Hepatocyte (in vitro differentiated cells): ENCODE measurements at regions not wholly inside any gene's neighbourhood (a gene's known extent, or its start where the extent isn't known, plus 50 kb on each side); places are given as distances from the start of the nearest gene placed in this dataset.

ENCODE experiments used
- DNase-seq: peaks from one replicate; pipeline ENCODE4 v3.0.0-alpha.2; 2016; ENCODE audit warnings: low spot score
- H2AFZ ChIP-seq: fragments of 200-600 bp; sonication (generic); 2 replicates; pipeline ENCODE4 v1.6.0; 2016; ENCODE audit warnings: antibody characterized with exemption, mild to moderate bottlenecking
- H3K27ac ChIP-seq: fragments of 200-600 bp; sonication (generic); 2 replicates; pipeline ENCODE4 v1.5.1; 2016; ENCODE audit warnings: mild to moderate bottlenecking
- H3K27me3 ChIP-seq: fragments of 200-600 bp; sonication (generic); 2 replicates; pipeline ENCODE4 v1.6.1; 2016
- H3K36me3 ChIP-seq: fragments of 200-600 bp; sonication (generic); replicated peaks from 2 replicates; pipeline ENCODE4 v1.5.1; 2016; ENCODE audit warnings: low read depth; ENCODE audit not compliant: insufficient read depth
- H3K4me1 ChIP-seq: fragments of 200-600 bp; sonication (generic); 2 replicates; pipeline ENCODE4 v1.5.1; 2016; ENCODE audit warnings: mild to moderate bottlenecking, moderate library complexity; ENCODE audit not compliant: insufficient read depth
- H3K4me2 ChIP-seq: fragments of 200-600 bp; sonication (generic); 2 replicates; pipeline ENCODE4 v1.6.0; 2016
- H3K4me3 ChIP-seq: fragments of 200-600 bp; sonication (generic); 2 replicates; pipeline ENCODE4 v1.5.1; 2016; ENCODE audit warnings: mild to moderate bottlenecking
- H3K79me2 ChIP-seq: fragments of 200-600 bp; sonication (generic); 2 replicates; pipeline ENCODE4 v1.6.0; 2017; ENCODE audit warnings: mild to moderate bottlenecking
- H3K9me2 ChIP-seq: fragments of 200-600 bp; sonication (generic); replicated peaks from 2 replicates; pipeline ENCODE4 v1.6.0; 2017; ENCODE audit warnings: mild to moderate bottlenecking; ENCODE audit not compliant: insufficient read depth
- H3K9me3 ChIP-seq: fragments of 200-600 bp; sonication (generic); 2 replicates; pipeline ENCODE4 v1.5.1; 2016; ENCODE audit warnings: low read depth, mild to moderate bottlenecking
- H4K20me1 ChIP-seq: fragments of 200-600 bp; sonication (generic); 2 replicates; pipeline ENCODE4 v1.6.0; 2016; ENCODE audit warnings: mild to moderate bottlenecking; ENCODE audit not compliant: insufficient read depth, poor library complexity, severe bottlenecking
- EZH2 ChIP-seq: fragments of 200-600 bp; sonication (generic); IDR thresholded peaks from 2 replicates; pipeline ENCODE4 v1.6.1; 2016; ENCODE audit warnings: antibody characterized with exemption, mild to moderate bottlenecking, borderline replicate concordance
- EZH2phosphoT487 ChIP-seq: fragments of 200-600 bp; sonication (generic); IDR thresholded peaks from one replicate; pipeline ENCODE4 v1.6.1; 2018; ENCODE audit warnings: antibody characterized with exemption, mild to moderate bottlenecking, low read depth, moderate library complexity; ENCODE audit not compliant: unreplicated experiment, severe bottlenecking
- WGBS: methylation state at CpG from one replicate; pipeline ENCODE4 v1.1.6; 2016; ENCODE audit warnings: low lambda C conversion rate; ENCODE audit errors: missing lambda C conversion rate; 5-methylcytosine and 5-hydroxymethylcytosine counted together
- TF ChIP-seq, protein P1 (sequence below): fragments of 200-600 bp; sonication (generic); IDR thresholded peaks from 2 replicates; pipeline ENCODE4 v1.5.1; 2016; ENCODE audit warnings: antibody characterized with exemption, mild to moderate bottlenecking; ENCODE audit not compliant: poor library complexity

GRCh38 chr20:52037370-52037769 lies 154.2 kb downstream of the ZFP64 start:
- TF ChIP-seq, protein P1, sequence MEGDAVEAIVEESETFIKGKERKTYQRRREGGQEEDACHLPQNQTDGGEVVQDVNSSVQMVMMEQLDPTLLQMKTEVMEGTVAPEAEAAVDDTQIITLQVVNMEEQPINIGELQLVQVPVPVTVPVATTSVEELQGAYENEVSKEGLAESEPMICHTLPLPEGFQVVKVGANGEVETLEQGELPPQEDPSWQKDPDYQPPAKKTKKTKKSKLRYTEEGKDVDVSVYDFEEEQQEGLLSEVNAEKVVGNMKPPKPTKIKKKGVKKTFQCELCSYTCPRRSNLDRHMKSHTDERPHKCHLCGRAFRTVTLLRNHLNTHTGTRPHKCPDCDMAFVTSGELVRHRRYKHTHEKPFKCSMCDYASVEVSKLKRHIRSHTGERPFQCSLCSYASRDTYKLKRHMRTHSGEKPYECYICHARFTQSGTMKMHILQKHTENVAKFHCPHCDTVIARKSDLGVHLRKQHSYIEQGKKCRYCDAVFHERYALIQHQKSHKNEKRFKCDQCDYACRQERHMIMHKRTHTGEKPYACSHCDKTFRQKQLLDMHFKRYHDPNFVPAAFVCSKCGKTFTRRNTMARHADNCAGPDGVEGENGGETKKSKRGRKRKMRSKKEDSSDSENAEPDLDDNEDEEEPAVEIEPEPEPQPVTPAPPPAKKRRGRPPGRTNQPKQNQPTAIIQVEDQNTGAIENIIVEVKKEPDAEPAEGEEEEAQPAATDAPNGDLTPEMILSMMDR, result no peak
- TF ChIP-seq EZH2phosphoT487 (no peak), EZH2 (no peak)
- H3K9me3 ChIP-seq, result no peaks in the 10 kb centered on the region
- WGBS, result 82% methylated on average over 5 of the region's 5 CpGs

GRCh38 chr20:52035977-52036376 lies 155.6 kb downstream of the ZFP64 start:
- H3K9me3 ChIP-seq, result no peaks in the 10 kb centered on the region
- no peak overlapping the region for H3K4me3 ChIP-seq
- no peaks in the 10 kb centered on the region for H3K79me2 ChIP-seq
- no peak overlapping the region for H2AFZ ChIP-seq
- no peaks in the 10 kb centered on the region for H3K36me3 ChIP-seq
- H3K4me2 ChIP-seq, result no peak overlapping the region
- no peak overlapping the region for H3K27ac ChIP-seq
- peaks cover 26% of the 10 kb centered on the region for H3K4me1 ChIP-seq
- no peak for DNase-seq
- H3K27me3 ChIP-seq, result no peaks in the 10 kb centered on the region
- H3K9me2 ChIP-seq, result no peaks in the 10 kb centered on the region
- 100% methylated on average over 1 of the region's 1 CpG for WGBS
- TF ChIP-seq EZH2phosphoT487, result no peak
- no peak for TF ChIP-seq EZH2
- TF ChIP-seq, protein P1, result no peak
- no peaks in the 10 kb centered on the region for H4K20me1 ChIP-seq

More at GRCh38 chr20:52037370-52037769, 154.2 kb downstream of the ZFP64 start:
- no peak overlapping the region for H3K4me3 ChIP-seq
- H3K36me3 ChIP-seq, result no peaks in the 10 kb centered on the region
- no peak overlapping the region for H2AFZ ChIP-seq
- no peaks in the 10 kb centered on the region for H3K79me2 ChIP-seq
- H3K4me1 ChIP-seq, result peaks cover 15% of the 10 kb centered on the region
- H3K27me3 ChIP-seq, result no peaks in the 10 kb centered on the region
- DNase-seq, result no peak
- no peak overlapping the region for H3K27ac ChIP-seq
- H4K20me1 ChIP-seq, result no peaks in the 10 kb centered on the region
- H3K9me2 ChIP-seq, result no peaks in the 10 kb centered on the region
- no peak overlapping the region for H3K4me2 ChIP-seq

DNA sequence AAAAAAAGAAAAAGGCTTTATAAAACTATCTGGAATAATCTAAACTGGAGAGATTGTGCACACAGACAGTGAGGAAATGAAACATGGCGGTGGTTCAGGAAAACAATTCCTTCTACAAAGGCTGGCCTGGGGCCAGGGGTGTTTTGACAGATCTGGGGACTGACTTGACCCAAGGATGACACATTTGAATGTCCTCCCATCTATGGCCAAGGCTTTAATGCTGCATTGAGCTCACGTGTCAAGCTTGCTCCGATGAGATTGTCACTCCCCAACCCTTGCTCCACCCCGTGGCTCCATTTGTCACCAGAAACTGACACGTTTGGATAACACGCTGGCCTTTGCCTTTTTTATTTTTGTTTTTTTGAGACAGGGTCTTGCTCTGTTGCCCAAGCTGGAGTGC lies 156.1 kb downstream of the ZFP64 start:
- H3K36me3 ChIP-seq, result no peaks in the 10 kb centered on the region
- H3K4me1 ChIP-seq, result peaks cover 31% of the 10 kb centered on the region
- no peaks in the 10 kb centered on the region for H3K79me2 ChIP-seq
- no peak overlapping the region for H2AFZ ChIP-seq
- no peak overlapping the region for H3K4me3 ChIP-seq
- no peak for DNase-seq
- no peaks in the 10 kb centered on the region for H3K27me3 ChIP-seq
- TF ChIP-seq, protein P1, result no peak
- TF ChIP-seq EZH2 (no peak), EZH2phosphoT487 (no peak)
- H3K4me2 ChIP-seq, result no peak overlapping the region
- WGBS, result 88% methylated on average over 6 of the region's 6 CpGs
- H3K9me3 ChIP-seq, result no peaks in the 10 kb centered on the region
- H3K27ac ChIP-seq, result no peak overlapping the region
- H4K20me1 ChIP-seq, result no peaks in the 10 kb centered on the region
- no peaks in the 10 kb centered on the region for H3K9me2 ChIP-seq

DNA sequence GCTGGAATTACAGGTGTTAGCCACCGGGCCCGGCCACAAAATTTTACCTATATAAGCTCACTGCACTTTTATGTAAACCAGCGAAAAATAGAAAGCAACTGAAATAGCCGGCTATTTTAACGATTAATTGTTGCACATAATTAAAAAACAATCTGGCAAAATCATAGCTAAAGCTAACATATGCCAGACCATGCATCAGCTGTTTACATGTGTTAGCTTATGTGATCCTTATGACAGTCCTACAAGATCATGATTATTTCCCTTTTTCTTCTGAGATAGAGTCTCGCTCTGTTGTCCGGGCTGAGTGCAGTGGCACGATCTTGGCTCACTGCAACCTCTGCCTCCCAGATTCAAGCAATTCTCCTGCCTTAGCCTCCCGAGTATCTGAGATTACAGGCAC lies 157.0 kb downstream of the ZFP64 start:
- Histone ChIP-seq H2AFZ (no peak overlapping the region), H3K36me3 (no peaks in the 10 kb centered on the region), H3K4me3 (no peak overlapping the region), H4K20me1 (no peaks in the 10 kb centered on the region), H3K4me1 (peaks cover 29% of the 10 kb centered on the region), H3K79me2 (no peaks in the 10 kb centered on the region), H3K27me3 (no peaks in the 10 kb centered on the region), H3K27ac (no peak overlapping the region), H3K9me2 (no peaks in the 10 kb centered on the region), H3K9me3 (no peaks in the 10 kb centered on the region), H3K4me2 (no peak overlapping the region)
- WGBS, result 96% methylated on average over 9 of the region's 9 CpGs
- TF ChIP-seq, protein P1, result no peak
- TF ChIP-seq EZH2 (no peak), EZH2phosphoT487 (no peak)
- no peak for DNase-seq
